ENCODE measurements at regions not wholly inside any gene's neighbourhood (a gene's known extent, or its start where the extent isn't known, plus 50 kb on each side); places are given as distances from the start of the nearest gene placed in this dataset.
"Not testable (repeated sequence)": the region's sequence is repeated elsewhere in the genome, so short reads cannot be mapped to it uniquely, and the experiment has no call there.

GRCh38 chr7:17094963-17095574 lies 203.4 kb upstream of the AHR start:
- no peaks in the 10 kb centered on the region for H3K9me3 Mint-ChIP-seq
- H3K27me3 Mint-ChIP-seq (ENCODE audit: low read depth) = no peaks in the 10 kb centered on the region
- no peak overlapping the region for H3K27ac Mint-ChIP-seq
- H3K36me3 Mint-ChIP-seq = no peaks in the 10 kb centered on the region
- no peak overlapping the region for H3K4me3 Mint-ChIP-seq
- no peak for DNase-seq (ENCODE audit: low spot score in 2 of 2, unreplicated experiment in 2 of 2)
- TF ChIP-seq CTCF (IDR thresholded peaks at IDR 0.05; ENCODE audit: unreplicated experiment) = no peak
- peaks cover 2% of the 10 kb centered on the region for H3K4me1 Mint-ChIP-seq

- no peaks in the 10 kb centered on the region for H3K9me3 Mint-ChIP-seq
- H3K27me3 Mint-ChIP-seq (ENCODE audit: low read depth) = no peaks in the 10 kb centered on the region
- no peak for TF ChIP-seq CTCF (IDR thresholded peaks at IDR 0.05; ENCODE audit: unreplicated experiment)
- DNase-seq (ENCODE audit: low spot score in 2 of 2, unreplicated experiment in 2 of 2) = no peak
- H3K4me1 Mint-ChIP-seq = peaks cover 2% of the 10 kb centered on the region
- H3K4me3 Mint-ChIP-seq = no peak overlapping the region
- H3K27ac Mint-ChIP-seq = no peak overlapping the region
- no peaks in the 10 kb centered on the region for H3K36me3 Mint-ChIP-seq
These were observed 202.5 kb upstream of the AHR start for GRCh38 chr7:17095931-17096330.

GRCh38 chr7:17097668-17098297 lies 200.7 kb upstream of the AHR start:
- H3K36me3 Mint-ChIP-seq = no peaks in the 10 kb centered on the region
- no peaks in the 10 kb centered on the region for H3K27me3 Mint-ChIP-seq (ENCODE audit: low read depth)
- TF ChIP-seq CTCF (IDR thresholded peaks at IDR 0.05; ENCODE audit: unreplicated experiment) = no peak
- H3K27ac Mint-ChIP-seq = no peak overlapping the region
- DNase-seq (ENCODE audit: low spot score in 2 of 2, unreplicated experiment in 2 of 2) = no peak
- peaks cover 9% of the 10 kb centered on the region for H3K9me3 Mint-ChIP-seq
- no peak overlapping the region for H3K4me3 Mint-ChIP-seq
- peaks cover 2% of the 10 kb centered on the region for H3K4me1 Mint-ChIP-seq

DNA sequence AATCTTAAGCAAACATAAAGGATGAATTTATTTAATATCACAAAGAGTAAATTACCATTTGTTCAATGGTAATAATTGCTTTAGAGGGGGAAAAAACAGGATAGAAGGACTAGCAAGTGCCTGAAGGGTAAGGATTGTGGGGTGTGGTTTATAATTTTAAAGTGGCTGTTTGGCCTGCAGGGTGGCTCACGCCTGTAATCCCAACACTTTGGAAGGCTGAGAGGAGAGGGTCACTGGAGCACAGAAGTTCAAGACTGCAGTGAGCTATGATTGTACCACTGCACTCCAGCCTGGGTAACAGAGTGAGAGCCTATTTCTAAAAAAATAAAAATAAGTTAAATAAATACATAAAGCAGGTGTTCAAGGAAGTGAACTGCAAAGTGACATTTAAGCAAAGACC lies 199.9 kb upstream of the AHR start:
- Mint-ChIP-seq H3K4me1 (no peaks in the 10 kb centered on the region), H3K27ac (no peak overlapping the region), H3K36me3 (no peaks in the 10 kb centered on the region), H3K27me3 (ENCODE audit: low read depth) (no peaks in the 10 kb centered on the region), H3K4me3 (no peak overlapping the region), H3K9me3 (peaks cover 9% of the 10 kb centered on the region)
- TF ChIP-seq CTCF (IDR thresholded peaks at IDR 0.05; ENCODE audit: unreplicated experiment) = no peak
- no peak for DNase-seq (ENCODE audit: low spot score in 2 of 2, unreplicated experiment in 2 of 2)

GRCh38 chr7:17099083-17099973 lies 199.1 kb upstream of the AHR start:
- DNase-seq (ENCODE audit: low spot score in 2 of 2, unreplicated experiment in 2 of 2) = no peak
- Mint-ChIP-seq H3K27ac (no peak overlapping the region), H3K4me3 (no peak overlapping the region), H3K27me3 (ENCODE audit: low read depth) (no peaks in the 10 kb centered on the region), H3K36me3 (no peaks in the 10 kb centered on the region), H3K4me1 (no peaks in the 10 kb centered on the region), H3K9me3 (peaks cover 9% of the 10 kb centered on the region)
- TF ChIP-seq CTCF (IDR thresholded peaks at IDR 0.05; ENCODE audit: unreplicated experiment) = no peak

DNA sequence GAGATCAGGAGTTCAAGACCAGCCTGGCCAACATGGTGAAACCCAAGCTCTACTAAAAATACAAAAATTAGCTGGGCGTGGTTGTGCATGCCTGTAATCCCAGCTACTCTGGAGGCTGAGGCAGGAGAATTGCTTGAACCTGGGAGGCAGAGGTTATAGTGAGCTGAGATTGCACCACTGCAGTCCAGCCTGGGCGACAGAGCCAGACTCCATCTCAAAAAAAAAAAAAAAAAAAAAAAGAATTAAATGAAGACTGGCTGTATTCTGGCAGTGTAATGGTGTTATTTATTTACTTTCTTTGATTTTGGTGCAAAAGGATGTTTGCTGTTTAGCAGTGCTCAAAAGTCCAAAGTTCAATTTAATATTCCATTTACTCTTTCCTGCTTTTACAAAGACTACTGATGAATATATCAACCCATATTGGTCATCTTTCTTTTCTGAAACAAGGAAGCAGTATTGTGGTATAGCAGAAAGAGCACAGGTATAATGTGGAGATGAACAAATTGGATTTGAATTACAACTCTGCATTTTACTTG lies 198.4 kb upstream of the AHR start:
- not testable (repeated sequence) for H3K4me1 Mint-ChIP-seq; H3K9me3 Mint-ChIP-seq; H3K27ac Mint-ChIP-seq; H3K27me3 Mint-ChIP-seq (ENCODE audit: low read depth); H3K36me3 Mint-ChIP-seq; DNase-seq (ENCODE audit: low spot score in 2 of 2, unreplicated experiment in 2 of 2); H3K4me3 Mint-ChIP-seq
